Endothelial cell (in vitro differentiated cells): ENCODE measurements at regions not wholly inside any gene's neighbourhood (a gene's known extent, or its start where the extent isn't known, plus 50 kb on each side); places are given as distances from the start of the nearest gene placed in this dataset.

Source experiments
- DNase-seq: peaks from one replicate; pipeline ENCODE4 v3.0.0; 2021; ENCODE audit warnings: low spot score
- H3K27ac Mint-ChIP-seq: one replicate; pipeline ENCODE4 v1.8.0; 2021; ENCODE audit warnings: mixed read lengths, inconsistent platforms; ENCODE audit not compliant: unreplicated experiment
- H3K27me3 Mint-ChIP-seq: one replicate; pipeline ENCODE4 v1.8.0; 2021; ENCODE audit warnings: mild to moderate bottlenecking, moderate library complexity, mixed read lengths, inconsistent platforms; ENCODE audit not compliant: unreplicated experiment
- H3K36me3 Mint-ChIP-seq: one replicate; pipeline ENCODE4 v1.8.0; 2021; ENCODE audit warnings: mild to moderate bottlenecking, low read depth, mixed read lengths, inconsistent platforms; ENCODE audit not compliant: unreplicated experiment
- H3K4me1 Mint-ChIP-seq: one replicate; pipeline ENCODE4 v1.8.0; 2021; ENCODE audit warnings: mild to moderate bottlenecking, mixed read lengths, inconsistent platforms; ENCODE audit not compliant: unreplicated experiment
- H3K4me3 Mint-ChIP-seq: one replicate; pipeline ENCODE4 v1.8.0; 2021; ENCODE audit warnings: mild to moderate bottlenecking, mixed read lengths, inconsistent platforms; ENCODE audit not compliant: unreplicated experiment
- H3K9me3 Mint-ChIP-seq: one replicate; pipeline ENCODE4 v1.8.0; 2021; ENCODE audit warnings: mixed read lengths, inconsistent platforms; ENCODE audit not compliant: unreplicated experiment
- CTCF ChIP-seq: fragments of 200-600 bp; sonication (generic); IDR thresholded peaks from one replicate; pipeline ENCODE4 v1.5.0; 2021; ENCODE audit warnings: antibody characterized with exemption; ENCODE audit not compliant: unreplicated experiment

GRCh38 chr4:59945716-59946115 is 1254.4 kb upstream of the ADGRL3 start:
- TF ChIP-seq CTCF, result no peak
- H3K36me3 Mint-ChIP-seq, result no peaks in the 10 kb centered on the region
- no peak overlapping the region for H3K27ac Mint-ChIP-seq

GRCh38 chr4:59956366-59956765 is 1243.8 kb upstream of the ADGRL3 start:
- Mint-ChIP-seq H3K4me3 (no peak overlapping the region), H3K27me3 (no peaks in the 10 kb centered on the region)

More at GRCh38 chr4:59945716-59946115, 1254.4 kb upstream of the ADGRL3 start:
- Mint-ChIP-seq H3K9me3 (no peaks in the 10 kb centered on the region), H3K4me1 (peaks cover 4% of the 10 kb centered on the region), H3K4me3 (no peak overlapping the region), H3K27me3 (no peaks in the 10 kb centered on the region)
- DNase-seq, result no peak

GRCh38 chr4:59960143-59960542 is 1240.0 kb upstream of the ADGRL3 start:
- Mint-ChIP-seq H3K9me3 (no peaks in the 10 kb centered on the region), H3K27ac (no peak overlapping the region), H3K4me1 (no peaks in the 10 kb centered on the region), H3K4me3 (no peak overlapping the region), H3K27me3 (no peaks in the 10 kb centered on the region), H3K36me3 (no peaks in the 10 kb centered on the region)
- no peak for DNase-seq
- TF ChIP-seq CTCF, result no peak

More at GRCh38 chr4:59956366-59956765, 1243.8 kb upstream of the ADGRL3 start:
- Mint-ChIP-seq H3K4me1 (no peaks in the 10 kb centered on the region), H3K9me3 (no peaks in the 10 kb centered on the region), H3K36me3 (no peaks in the 10 kb centered on the region), H3K27ac (no peak overlapping the region)
- DNase-seq, result no peak
- no peak for TF ChIP-seq CTCF

GRCh38 chr4:59966758-59967157 is 1233.4 kb upstream of the ADGRL3 start:
- Mint-ChIP-seq H3K4me1 (no peaks in the 10 kb centered on the region), H3K4me3 (no peak overlapping the region), H3K9me3 (no peaks in the 10 kb centered on the region), H3K36me3 (no peaks in the 10 kb centered on the region), H3K27me3 (no peaks in the 10 kb centered on the region), H3K27ac (no peak overlapping the region)
- TF ChIP-seq CTCF, result no peak
- no peak for DNase-seq

GRCh38 chr4:59968796-59969195 is 1231.3 kb upstream of the ADGRL3 start:
- H3K4me1 Mint-ChIP-seq, result no peaks in the 10 kb centered on the region
- no peaks in the 10 kb centered on the region for H3K9me3 Mint-ChIP-seq
- H3K27ac Mint-ChIP-seq, result no peak overlapping the region
- H3K36me3 Mint-ChIP-seq, result no peaks in the 10 kb centered on the region
- DNase-seq, result no peak
- TF ChIP-seq CTCF, result no peak
- H3K27me3 Mint-ChIP-seq, result no peaks in the 10 kb centered on the region
- H3K4me3 Mint-ChIP-seq, result no peak overlapping the region
